Fibroblast of skin of abdomen (primary cell): ENCODE measurements at regions not wholly inside any gene's neighbourhood (a gene's known extent, or its start where the extent isn't known, plus 50 kb on each side); places are given as distances from the start of the nearest gene placed in this dataset.
"Not testable (repeated sequence)": the region's sequence is repeated elsewhere in the genome, so short reads cannot be mapped to it uniquely, and the experiment has no call there.

Experiments
- DNase-seq: peaks from one replicate; pipeline ENCODE4 v3.0.0-alpha.2; 2013

- DNase-seq = not testable (repeated sequence)
Measured at GRCh38 chr21:20201323-20201722, 796.9 kb upstream of the NCAM2 start.

GRCh38 chr21:20207335-20207734 is 790.9 kb upstream of the NCAM2 start:
- DNase-seq = no peak

- DNase-seq = no peak
Measured at GRCh38 chr21:20215959-20216358, 782.2 kb upstream of the NCAM2 start.

- DNase-seq = no peak
Measured at GRCh38 chr21:20220586-20220985, 777.6 kb upstream of the NCAM2 start.

- DNase-seq = not testable (repeated sequence)
Measured at GRCh38 chr21:20221981-20222380, 776.2 kb upstream of the NCAM2 start.

GRCh38 chr21:20236649-20237048 is 761.6 kb upstream of the NCAM2 start:
- DNase-seq = not testable (repeated sequence)

GRCh38 chr21:20249401-20249800 is 748.8 kb upstream of the NCAM2 start:
- DNase-seq = no peak

GRCh38 chr21:20250337-20250736 is 747.9 kb upstream of the NCAM2 start:
- DNase-seq = no peak

GRCh38 chr21:20253261-20253660 is 744.9 kb upstream of the NCAM2 start:
- DNase-seq = no peak

- no peak for DNase-seq
Measured at GRCh38 chr21:20254964-20255363, 743.2 kb upstream of the NCAM2 start.

GRCh38 chr21:20257052-20257740 is 741.0 kb upstream of the NCAM2 start:
- DNase-seq = no peak

- no peak for DNase-seq
Measured at GRCh38 chr21:20258542-20258941, 739.7 kb upstream of the NCAM2 start.

- DNase-seq = no peak
Measured at GRCh38 chr21:20259031-20259867, 739.0 kb upstream of the NCAM2 start.

- DNase-seq = no peak
Measured at GRCh38 chr21:20260124-20260523, 738.1 kb upstream of the NCAM2 start.

- no peak for DNase-seq
Measured at GRCh38 chr21:20261364-20261763, 736.8 kb upstream of the NCAM2 start.

- DNase-seq = no peak
Measured at GRCh38 chr21:20265707-20266440, 732.3 kb upstream of the NCAM2 start.

- DNase-seq = no peak
Measured at GRCh38 chr21:20266441-20266710, 731.8 kb upstream of the NCAM2 start.

GRCh38 chr21:20270365-20271055 is 727.7 kb upstream of the NCAM2 start:
- no peak for DNase-seq

GRCh38 chr21:20272791-20273362 is 725.3 kb upstream of the NCAM2 start:
- no peak for DNase-seq

- no peak for DNase-seq
Measured at GRCh38 chr21:20276377-20276776, 721.8 kb upstream of the NCAM2 start.

- DNase-seq = no peak
Measured at GRCh38 chr21:20276954-20277353, 721.3 kb upstream of the NCAM2 start.

- no peak for DNase-seq
Measured at GRCh38 chr21:20283836-20284235, 714.4 kb upstream of the NCAM2 start.

GRCh38 chr21:20292280-20292679 is 705.9 kb upstream of the NCAM2 start:
- no peak for DNase-seq
